ENCODE measurements at regions not wholly inside any gene's neighbourhood (a gene's known extent, or its start where the extent isn't known, plus 50 kb on each side); places are given as distances from the start of the nearest gene placed in this dataset.

DNA sequence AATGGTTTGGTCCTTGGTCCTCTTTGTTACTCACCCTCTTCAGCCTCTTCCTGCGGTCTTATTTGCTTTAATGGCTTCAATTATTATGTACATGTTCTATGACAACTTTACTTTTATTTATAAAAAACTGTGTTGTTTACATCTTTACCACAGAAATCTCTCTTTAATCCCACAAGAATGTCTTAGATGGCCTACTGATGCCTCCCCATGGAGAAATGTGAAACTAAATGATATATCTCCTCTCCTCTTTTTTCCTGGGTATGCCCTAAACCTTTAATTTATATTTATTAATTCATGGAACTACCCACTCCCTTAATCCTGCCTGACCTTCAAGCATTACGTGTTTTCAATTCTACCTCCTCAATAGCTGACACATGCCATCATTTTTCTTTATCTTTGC is 573.2 kb downstream of the CENPC start:
- no TSS peak for BruUV-seq (replicated peaks)
- intact Hi-C loops (cut with micrococcal nuclease; ENCODE audit: unreplicated experiment): no loop called here
- Histone ChIP-seq H3K27ac (ENCODE audit: low read depth, low read length, poor library complexity, severe bottlenecking) (no peak overlapping the region), H3K4me3 (ENCODE audit: low read depth, low read length, poor library complexity, severe bottlenecking) (no peak overlapping the region), H3K4me1 (ENCODE audit: insufficient read depth, low read length, poor library complexity, severe bottlenecking) (no peaks in the 10 kb centered on the region), H3K36me3 (ENCODE audit: insufficient read depth, low read length, poor library complexity, severe bottlenecking) (no peaks in the 10 kb centered on the region), H3K9me3 (ENCODE audit: low read depth, low read length, poor library complexity, severe bottlenecking) (no peaks in the 10 kb centered on the region), H3K27me3 (replicated peaks; ENCODE audit: insufficient read depth, low read depth, low read length, poor library complexity) (no peaks in the 10 kb centered on the region)
- POLR2A ChIA-PET (ENCODE audit: low non-redundant PET): no interaction called here
- no peak for DNase-seq (ENCODE audit: low spot score)
- CTCF ChIA-PET: no interaction called here
- no peak for TF ChIP-seq EZH2 (IDR thresholded peaks at IDR 0.05; ENCODE audit: borderline replicate concordance, low read depth, low read length, poor library complexity, severe bottlenecking)
- TF ChIP-seq, protein P1, sequence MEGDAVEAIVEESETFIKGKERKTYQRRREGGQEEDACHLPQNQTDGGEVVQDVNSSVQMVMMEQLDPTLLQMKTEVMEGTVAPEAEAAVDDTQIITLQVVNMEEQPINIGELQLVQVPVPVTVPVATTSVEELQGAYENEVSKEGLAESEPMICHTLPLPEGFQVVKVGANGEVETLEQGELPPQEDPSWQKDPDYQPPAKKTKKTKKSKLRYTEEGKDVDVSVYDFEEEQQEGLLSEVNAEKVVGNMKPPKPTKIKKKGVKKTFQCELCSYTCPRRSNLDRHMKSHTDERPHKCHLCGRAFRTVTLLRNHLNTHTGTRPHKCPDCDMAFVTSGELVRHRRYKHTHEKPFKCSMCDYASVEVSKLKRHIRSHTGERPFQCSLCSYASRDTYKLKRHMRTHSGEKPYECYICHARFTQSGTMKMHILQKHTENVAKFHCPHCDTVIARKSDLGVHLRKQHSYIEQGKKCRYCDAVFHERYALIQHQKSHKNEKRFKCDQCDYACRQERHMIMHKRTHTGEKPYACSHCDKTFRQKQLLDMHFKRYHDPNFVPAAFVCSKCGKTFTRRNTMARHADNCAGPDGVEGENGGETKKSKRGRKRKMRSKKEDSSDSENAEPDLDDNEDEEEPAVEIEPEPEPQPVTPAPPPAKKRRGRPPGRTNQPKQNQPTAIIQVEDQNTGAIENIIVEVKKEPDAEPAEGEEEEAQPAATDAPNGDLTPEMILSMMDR (conservative IDR thresholded peaks at IDR 0.05; ENCODE audit: low read depth, low read length): peak; percentile 19; the same call in 1 of the 2 replicates

DNA sequence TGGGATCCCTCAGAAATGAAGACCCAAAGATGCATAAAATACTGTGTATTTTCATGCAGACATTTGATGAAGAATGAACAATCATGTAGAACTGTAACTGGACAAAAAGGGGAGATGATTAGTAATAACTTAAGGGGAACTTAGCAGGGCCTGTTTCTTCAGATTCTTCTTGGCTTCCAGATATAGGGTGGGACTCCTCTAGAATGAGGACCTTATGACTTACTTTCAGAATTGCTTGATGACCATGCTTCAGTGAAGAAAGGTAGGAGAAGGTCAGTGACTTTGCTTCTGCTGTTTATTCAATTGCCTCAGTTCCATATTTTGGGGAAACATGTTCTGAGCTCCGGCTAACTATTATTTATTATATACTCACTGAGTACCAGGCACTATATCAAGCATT is 580.8 kb downstream of the CENPC start:
- ChIA-PET POLR2A (ENCODE audit: low non-redundant PET) (no interaction called here), CTCF (no interaction called here)
- Histone ChIP-seq H3K36me3 (ENCODE audit: insufficient read depth, low read length, poor library complexity, severe bottlenecking) (no peaks in the 10 kb centered on the region), H3K27ac (ENCODE audit: low read depth, low read length, poor library complexity, severe bottlenecking) (no peak overlapping the region), H3K27me3 (replicated peaks; ENCODE audit: insufficient read depth, low read depth, low read length, poor library complexity) (no peaks in the 10 kb centered on the region), H3K4me3 (ENCODE audit: low read depth, low read length, poor library complexity, severe bottlenecking) (no peak overlapping the region), H3K9me3 (ENCODE audit: low read depth, low read length, poor library complexity, severe bottlenecking) (no peaks in the 10 kb centered on the region), H3K4me1 (ENCODE audit: insufficient read depth, low read length, poor library complexity, severe bottlenecking) (no peaks in the 10 kb centered on the region)
- intact Hi-C loops (cut with micrococcal nuclease; ENCODE audit: unreplicated experiment): no loop called here
- no peak for DNase-seq (ENCODE audit: low spot score)
- TF ChIP-seq, protein P1 (conservative IDR thresholded peaks at IDR 0.05; ENCODE audit: low read depth, low read length): no peak
- no peak for TF ChIP-seq EZH2 (IDR thresholded peaks at IDR 0.05; ENCODE audit: borderline replicate concordance, low read depth, low read length, poor library complexity, severe bottlenecking)
- BruUV-seq (replicated peaks): no TSS peak

DNA sequence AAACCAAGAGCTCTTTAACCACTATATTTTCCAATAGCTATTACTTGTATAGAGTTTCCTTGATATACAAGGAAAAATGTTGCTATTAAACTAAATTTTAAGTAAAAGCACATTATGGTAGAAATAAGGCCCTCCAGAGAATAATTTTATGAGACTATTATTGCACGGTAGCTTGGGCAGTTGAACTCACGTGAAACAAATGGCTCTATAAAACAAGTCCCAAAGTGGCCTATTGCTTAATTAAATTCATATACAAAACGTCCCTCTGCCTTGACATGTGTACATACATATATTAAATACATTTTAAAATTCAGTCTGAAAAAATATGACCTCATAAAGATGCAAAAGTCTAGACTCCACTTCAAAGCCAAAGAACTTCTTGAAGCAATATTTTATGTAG is 582.2 kb downstream of the CENPC start:
- no TSS peak for BruUV-seq (replicated peaks)
- H3K27ac ChIP-seq (ENCODE audit: low read depth, low read length, poor library complexity, severe bottlenecking): no peak overlapping the region
- no peaks in the 10 kb centered on the region for H3K36me3 ChIP-seq (ENCODE audit: insufficient read depth, low read length, poor library complexity, severe bottlenecking)
- DNase-seq (ENCODE audit: low spot score): no peak
- no peak for TF ChIP-seq EZH2 (IDR thresholded peaks at IDR 0.05; ENCODE audit: borderline replicate concordance, low read depth, low read length, poor library complexity, severe bottlenecking)
- TF ChIP-seq, protein P1 (conservative IDR thresholded peaks at IDR 0.05; ENCODE audit: low read depth, low read length): no peak
- intact Hi-C loops (cut with micrococcal nuclease; ENCODE audit: unreplicated experiment): no loop called here
- H3K4me3 ChIP-seq (ENCODE audit: low read depth, low read length, poor library complexity, severe bottlenecking): no peak overlapping the region
- POLR2A ChIA-PET (ENCODE audit: low non-redundant PET): no interaction called here
- H3K4me1 ChIP-seq (ENCODE audit: insufficient read depth, low read length, poor library complexity, severe bottlenecking): no peaks in the 10 kb centered on the region
- no peaks in the 10 kb centered on the region for H3K27me3 ChIP-seq (replicated peaks; ENCODE audit: insufficient read depth, low read depth, low read length, poor library complexity)
- H3K9me3 ChIP-seq (ENCODE audit: low read depth, low read length, poor library complexity, severe bottlenecking): no peaks in the 10 kb centered on the region
- CTCF ChIA-PET: no interaction called here
